RCC 7860 (cell line): ENCODE measurements at regions not wholly inside any gene's neighbourhood (a gene's known extent, or its start where the extent isn't known, plus 50 kb on each side); places are given as distances from the start of the nearest gene placed in this dataset.

Experiments
- DNase-seq: peaks from one replicate; pipeline ENCODE4 v3.0.0-alpha.2; 2015; ENCODE audit warnings: low spot score
- FAIRE-seq: peaks from 2 replicates; lab custom pipeline; 2012; peaks lifted over from hg19 to GRCh38; lab: Jason Lieb, UNC

DNA sequence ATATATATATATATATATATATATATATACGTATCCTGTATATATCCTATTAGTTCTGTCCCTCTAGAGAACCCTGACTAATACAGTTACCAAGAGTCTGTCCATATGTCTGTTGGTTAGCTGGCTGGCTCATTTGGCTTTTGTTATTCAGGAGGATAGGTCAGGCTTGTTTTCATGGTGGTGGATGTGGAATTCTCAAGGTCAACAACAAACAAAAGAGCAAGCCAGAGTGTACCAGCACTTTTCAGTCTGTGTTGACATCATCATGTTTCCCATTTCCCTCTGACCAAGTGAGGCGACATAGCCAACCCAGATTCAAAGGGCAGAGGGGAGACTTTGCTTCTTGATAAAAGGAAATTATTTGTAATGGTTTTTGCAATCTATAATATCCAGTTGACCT is 88.5 kb upstream of the PTCHD4 start:
- DNase-seq (no peak), FAIRE-seq (no peak)

DNA sequence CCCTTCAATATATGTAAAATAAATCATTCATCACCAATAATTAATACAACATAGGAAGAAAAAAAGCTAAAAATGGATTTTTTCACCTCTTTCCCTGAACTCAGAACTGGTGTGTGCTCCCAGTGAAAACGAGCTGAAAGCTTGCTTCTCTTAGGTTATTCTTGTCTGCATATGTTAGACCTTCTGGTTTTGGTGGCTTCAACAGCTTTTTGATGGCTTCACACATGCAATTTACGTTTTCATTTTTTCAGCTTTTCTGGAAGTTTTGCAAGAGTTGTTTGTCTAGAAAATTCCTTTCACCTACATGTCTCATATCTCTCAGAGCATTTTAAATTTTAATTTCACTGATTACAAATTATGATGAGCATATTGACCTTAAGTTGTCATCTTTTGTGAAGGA is 86.9 kb upstream of the PTCHD4 start:
- DNase-seq: no peak
- FAIRE-seq: no peak

DNA sequence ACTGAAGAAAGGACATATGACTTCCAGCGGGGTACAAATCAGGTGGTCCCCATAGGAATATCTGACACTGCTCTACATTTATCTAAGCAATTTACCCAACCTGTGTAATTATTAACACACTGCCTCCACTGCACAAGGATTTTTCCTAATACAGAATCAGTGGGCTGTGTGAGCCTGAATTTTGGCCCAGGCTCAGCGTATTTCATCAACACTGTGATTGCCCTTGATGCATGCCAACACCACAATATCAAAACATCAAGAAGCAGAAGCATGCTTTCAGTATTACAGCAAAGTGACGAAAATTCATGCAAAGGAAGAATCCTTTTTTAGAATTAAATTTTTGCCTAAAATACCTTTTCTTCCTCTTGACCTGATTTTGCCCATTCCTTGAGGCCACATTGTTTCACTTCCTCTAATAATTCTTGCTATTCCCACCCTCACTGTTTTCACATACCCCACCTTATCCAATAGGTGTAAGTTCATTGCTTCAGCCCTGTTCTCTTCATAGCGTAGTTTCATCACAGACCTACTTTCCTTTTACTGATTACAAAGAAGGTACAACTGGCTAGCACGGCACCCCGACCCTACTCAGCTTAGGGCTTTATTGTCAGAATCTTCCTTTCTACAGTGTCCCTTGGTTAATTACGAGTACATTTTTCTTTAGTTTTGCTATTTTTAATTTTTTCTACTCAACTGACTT is 83.7 kb upstream of the PTCHD4 start:
- DNase-seq (no peak), FAIRE-seq (no peak)

GRCh38 chr6:48188158-48188557 is 77.2 kb upstream of the PTCHD4 start:
- no peak for DNase-seq
- FAIRE-seq: no peak

DNA sequence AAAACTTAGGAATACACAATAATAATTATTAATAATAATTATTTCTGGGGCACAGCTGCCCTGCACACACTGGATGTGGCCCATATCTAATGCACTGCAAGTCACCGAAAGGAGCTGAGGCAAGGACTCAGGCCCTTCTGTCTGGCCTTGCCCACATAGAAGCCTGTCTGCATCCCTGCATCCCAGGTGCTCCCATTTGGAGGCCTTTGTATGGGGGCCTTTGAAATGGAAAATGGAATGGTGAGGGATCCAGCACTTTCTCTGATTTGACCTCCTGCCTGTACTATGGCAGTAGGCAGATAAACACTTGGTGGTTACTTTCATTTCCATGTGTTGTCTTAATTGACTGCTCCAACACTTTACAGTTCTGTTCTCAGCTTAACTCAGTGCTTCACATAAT is 75.7 kb upstream of the PTCHD4 start:
- no peak for FAIRE-seq
- no peak for DNase-seq

DNA sequence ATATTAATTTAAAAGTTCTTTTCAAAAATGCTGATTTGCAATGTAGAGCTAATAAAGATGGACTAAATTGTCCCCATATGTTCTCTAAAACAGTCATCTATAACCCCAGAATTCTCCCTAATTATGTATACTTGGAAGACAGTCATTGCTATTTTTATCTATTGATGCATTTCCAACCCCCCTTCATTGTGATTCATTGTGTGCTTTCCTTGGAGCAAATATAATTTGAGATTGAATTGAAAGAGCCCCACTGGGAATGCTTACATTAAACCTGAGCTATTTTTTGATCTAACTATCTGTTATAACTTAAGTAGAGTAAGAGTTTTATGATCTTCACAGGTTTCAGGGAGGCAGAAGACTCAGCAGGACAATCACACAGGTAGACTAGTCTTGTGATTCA is 73.7 kb upstream of the PTCHD4 start:
- no peak for FAIRE-seq
- DNase-seq: no peak

- FAIRE-seq: no peak
- DNase-seq: no peak
Observed at GRCh38 chr6:48183811-48184605, 73.0 kb upstream of the PTCHD4 start.

GRCh38 chr6:48183178-48183577 is 72.2 kb upstream of the PTCHD4 start:
- FAIRE-seq (no peak), DNase-seq (no peak)

- FAIRE-seq: no peak
Observed at GRCh38 chr6:48178700-48179099, 67.7 kb upstream of the PTCHD4 start.

DNA sequence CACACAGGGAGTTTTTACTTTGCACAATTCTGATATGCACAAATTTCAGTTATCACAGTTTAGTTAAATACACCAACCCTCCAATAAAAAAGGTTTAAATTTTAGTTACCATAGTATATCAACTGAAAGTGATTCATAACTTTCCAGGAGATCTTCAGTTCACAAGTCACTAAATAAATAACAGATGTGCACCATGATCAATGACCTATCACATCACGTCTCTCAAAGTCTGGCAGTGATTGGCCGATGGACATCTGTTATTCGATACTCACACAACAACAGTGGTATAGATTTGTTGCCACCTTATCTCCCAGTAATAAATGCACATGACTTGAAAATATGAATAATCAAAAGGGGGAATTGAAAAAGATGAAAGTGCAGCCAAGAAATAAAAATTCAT is 66.8 kb upstream of the PTCHD4 start:
- DNase-seq: no peak
- no peak for FAIRE-seq

More at GRCh38 chr6:48178700-48179099, 67.7 kb upstream of the PTCHD4 start:
- DNase-seq: no peak

GRCh38 chr6:48176645-48177308 is 65.8 kb upstream of the PTCHD4 start:
- DNase-seq: no peak

DNA sequence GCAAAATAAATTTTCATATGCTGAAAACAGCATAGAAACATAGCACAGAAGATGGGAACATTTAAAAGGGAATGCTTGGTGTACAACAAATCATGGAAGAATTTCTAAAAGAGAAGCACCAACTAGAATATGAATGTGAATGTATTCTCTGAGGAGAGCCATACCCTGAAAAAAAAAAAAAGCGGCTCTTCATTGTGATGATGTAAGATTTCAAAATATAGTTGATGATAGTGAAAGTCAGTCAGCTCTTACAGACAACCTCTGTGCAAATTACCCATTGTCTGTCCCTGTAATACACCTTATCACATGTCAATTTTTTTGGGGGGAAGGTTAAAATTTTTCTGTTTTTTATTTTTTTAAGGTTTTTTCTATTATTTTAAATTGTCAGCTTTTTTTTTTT is 58.6 kb upstream of the PTCHD4 start:
- DNase-seq: no peak
- FAIRE-seq: no peak

More at GRCh38 chr6:48176645-48177308, 65.8 kb upstream of the PTCHD4 start:
- FAIRE-seq: no peak
